GM19395 (cell line): ENCODE measurements at regions not wholly inside any gene's neighbourhood (a gene's known extent, or its start where the extent isn't known, plus 50 kb on each side); places are given as distances from the start of the nearest gene placed in this dataset.

Experiments
- ATAC-seq: cut with Tn5 transposase; IDR thresholded peaks from one replicate; pipeline ENCODE4 v1.9.1; 2021; ENCODE audit warnings: mild to moderate bottlenecking, moderate library complexity; ENCODE audit not compliant: unreplicated experiment

DNA sequence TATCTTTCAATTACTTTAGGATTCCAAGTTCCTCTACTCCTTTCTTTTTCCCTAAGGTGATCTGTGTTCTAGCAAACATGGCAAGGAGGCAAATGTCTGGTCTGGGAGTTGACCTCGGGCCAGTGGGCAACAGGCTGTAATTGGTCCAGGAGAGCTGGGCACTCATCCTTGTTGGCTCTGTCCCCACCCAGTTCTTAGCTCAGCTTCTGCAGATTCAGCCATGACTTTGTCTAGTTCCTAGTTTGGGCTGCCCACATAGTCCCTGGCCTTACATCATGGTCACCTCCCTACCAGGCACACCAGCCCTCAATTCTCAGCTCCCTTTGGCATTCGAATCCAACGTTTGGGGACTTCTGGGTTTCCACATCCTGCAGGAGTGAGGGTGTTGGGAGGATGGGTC is 92.1 kb upstream of the DAP start:
- ATAC-seq, result no peak

DNA sequence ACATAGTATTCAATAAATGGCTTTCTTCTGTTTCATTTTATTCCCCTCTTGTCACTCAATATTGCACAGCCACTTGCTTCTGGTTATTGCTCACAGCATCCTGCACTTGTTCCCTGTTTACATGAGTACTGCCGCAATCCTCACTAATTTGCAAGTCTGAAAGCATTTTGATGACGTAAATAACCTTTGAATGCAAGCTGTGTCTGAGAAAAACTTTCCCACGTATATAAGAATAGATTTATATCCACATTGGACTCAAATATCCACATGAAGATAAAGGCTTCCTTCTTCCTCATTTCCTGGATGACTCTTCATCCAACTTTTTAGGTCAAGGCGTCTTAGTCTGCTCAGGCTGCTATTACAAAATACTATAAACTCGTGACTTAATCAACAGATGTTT is 88.2 kb upstream of the DAP start:
- ATAC-seq, result no peak

DNA sequence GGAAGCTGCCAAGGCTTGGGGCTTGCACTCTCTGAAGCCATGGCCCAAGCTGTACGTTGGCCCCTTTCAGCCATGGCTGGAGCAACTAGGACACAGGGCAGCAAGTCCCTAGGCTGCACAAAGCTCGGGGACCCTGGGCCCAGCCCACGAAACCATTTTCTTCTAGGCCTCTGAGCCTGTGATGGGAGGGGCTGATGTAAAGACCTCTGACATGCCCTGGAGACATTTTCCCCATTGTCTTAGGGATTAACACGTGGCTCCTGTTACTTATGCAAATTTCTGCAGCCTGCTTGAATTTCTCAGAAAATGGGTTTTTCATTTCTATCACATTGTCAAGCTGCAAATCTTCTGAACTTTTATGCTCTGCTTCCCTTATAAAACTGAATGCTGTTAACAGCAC is 83.0 kb upstream of the DAP start:
- no peak for ATAC-seq

DNA sequence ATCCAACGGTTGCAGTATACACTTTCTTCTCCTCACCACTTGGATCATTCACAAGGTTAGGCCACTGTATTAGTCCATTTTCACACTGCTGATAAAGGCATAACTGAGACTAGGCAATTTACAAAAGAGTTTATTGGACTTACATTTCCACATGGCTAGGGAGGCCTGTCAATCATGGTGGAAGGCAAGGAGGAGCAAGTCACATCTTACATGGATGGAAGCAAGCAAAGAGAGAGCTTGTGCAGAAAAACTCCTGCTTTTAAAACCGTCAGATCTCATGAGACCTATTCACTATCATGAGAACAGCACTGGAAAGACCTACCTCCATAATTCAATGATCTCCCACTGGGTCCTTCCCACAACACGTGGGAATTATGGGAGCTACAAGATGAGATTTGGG is 81.8 kb upstream of the DAP start:
- no peak for ATAC-seq

DNA sequence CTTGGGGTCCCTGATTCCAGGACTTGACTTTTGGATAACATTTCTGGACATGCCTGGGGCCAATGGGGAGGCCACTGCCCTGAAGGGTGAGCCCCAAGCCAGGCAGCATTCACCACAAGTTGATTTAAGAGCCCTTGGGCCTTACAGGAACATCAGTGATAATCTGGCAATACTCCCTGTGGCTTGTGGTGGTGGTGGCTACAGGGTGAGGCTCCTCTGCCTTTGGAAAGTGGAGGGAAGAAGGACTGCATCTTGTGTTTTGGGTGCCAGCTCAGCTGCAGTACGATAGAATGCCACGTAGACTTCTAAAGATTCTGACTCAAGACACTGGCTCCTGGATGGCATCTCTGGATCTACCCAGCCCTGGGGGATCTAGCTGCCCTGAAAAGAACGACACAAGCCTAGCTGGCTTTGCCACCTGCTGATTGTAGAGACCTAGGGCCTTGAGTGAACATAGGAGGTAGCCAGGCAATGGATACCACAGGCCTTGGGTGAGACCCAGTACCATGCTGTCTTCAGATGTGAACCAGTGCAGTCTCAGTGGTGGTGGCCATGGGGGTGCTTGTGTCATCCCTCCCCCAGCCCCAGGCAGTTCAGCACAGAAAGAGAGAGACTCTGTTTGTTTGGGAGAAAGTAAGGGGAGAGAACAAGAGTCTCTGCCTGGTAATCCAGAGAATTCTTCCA is 79.0 kb upstream of the DAP start:
- no peak for ATAC-seq

DNA sequence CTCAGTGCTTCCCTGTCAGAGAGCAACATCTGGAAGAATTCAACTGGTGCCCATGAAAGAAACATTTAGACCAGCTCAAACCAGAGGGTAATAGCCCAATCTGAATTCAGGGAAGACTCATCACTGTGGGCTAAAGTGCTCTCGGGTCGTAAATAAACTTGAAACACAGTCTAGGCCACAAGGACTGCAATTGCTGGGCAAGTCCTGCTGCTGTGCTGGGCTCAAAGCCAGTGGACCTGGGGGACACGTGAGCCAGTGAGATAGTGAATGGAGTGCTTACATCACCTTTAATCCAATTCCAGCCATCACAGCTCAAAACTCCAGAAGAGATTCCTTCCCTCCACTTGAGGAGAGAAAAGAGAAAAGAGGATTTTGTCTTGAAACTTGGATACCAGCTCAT is 78.1 kb upstream of the DAP start:
- ATAC-seq, result no peak

DNA sequence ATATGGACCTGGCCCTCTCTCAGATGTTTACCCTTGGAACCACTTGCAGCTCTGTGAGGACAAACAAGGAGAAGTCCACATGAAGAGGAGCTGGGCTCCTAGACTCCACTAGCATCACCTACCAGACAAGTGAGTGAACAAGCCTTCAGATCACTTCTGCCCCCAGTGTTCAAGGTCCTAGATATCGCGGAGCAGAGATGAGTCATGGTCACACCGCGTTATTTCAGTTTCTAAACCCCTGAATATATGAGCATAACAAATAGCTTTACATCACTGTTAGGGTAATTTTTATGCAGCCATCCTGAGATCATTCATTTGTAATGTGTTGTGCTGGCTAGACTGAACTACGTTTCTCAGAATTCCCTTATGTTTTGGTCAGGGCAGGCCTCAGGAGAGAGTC is 77.0 kb upstream of the DAP start:
- ATAC-seq, result peak; percentile 91

DNA sequence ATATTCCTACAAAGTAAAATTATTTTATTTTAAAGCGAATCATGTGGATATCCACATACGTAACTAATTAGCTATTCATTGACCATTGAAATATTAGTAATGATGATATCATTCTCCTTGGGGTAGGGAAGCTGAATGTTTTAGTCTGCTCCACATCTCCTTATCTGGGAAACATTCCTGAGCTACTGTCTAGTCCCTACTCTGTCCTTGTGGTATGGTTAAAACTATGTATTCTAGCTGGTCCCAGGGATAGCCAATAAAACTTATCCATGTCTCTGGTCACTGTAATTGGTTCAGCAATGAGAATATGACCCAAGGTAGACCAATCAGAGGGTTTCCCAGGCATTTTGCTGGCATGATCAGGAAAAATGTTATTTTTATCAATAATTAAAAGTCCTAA is 76.0 kb upstream of the DAP start:
- no peak for ATAC-seq

DNA sequence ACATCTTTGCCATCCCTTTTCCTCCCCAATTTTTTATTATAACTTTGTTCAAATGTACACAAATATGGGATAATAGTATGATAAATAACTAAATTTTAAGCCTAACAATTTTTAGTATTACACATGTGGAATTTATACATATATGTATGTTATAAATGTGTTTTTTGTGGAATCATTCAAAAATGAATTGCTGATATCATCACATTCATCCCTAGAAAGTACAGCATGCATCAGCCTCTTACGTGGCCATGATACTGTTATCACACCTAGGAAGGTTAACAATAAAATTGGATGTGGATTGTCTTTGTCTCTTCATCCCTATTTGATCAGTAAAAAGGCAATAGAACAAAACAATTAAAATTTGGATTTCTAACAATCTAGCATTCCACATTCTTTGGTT is 73.7 kb upstream of the DAP start:
- ATAC-seq, result no peak

DNA sequence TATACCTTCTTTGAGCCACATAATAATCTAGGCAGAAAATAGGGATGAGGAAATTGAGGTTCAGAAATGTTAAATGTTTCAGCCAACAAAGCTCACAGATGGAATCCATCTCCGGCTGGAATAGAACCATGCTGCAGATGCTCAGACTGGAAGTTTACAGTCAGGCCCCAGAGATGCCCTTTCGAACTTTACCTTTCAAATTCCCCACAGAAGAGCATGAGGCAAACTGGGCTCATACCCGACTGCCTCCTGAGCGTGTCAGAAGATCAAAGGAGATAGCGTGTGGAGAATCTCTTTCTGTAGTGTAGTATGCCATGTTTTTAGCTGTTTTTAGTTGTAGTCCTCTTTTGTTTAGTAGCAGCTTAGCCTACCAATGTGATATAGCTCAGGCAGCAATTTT is 72.0 kb upstream of the DAP start:
- ATAC-seq, result no peak

DNA sequence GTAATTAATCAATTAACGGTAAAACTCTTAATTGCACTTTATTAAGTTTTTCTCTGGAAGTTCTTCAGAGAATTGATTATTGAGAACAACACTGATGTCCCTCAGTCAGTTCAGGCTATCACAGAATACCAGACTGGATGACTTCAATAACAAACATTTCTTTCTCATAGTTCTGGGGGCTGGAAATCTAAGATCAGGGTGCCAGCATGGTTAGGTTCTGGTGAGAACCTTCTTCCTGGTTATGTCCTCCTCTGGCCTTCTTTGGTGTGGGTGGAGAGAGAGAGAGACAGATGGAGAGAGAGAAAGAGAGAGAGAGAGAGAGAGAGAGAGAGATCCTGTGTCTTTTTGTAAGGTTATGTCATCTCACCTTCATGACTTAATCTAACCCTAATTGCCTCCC is 71.4 kb upstream of the DAP start:
- ATAC-seq, result no peak

DNA sequence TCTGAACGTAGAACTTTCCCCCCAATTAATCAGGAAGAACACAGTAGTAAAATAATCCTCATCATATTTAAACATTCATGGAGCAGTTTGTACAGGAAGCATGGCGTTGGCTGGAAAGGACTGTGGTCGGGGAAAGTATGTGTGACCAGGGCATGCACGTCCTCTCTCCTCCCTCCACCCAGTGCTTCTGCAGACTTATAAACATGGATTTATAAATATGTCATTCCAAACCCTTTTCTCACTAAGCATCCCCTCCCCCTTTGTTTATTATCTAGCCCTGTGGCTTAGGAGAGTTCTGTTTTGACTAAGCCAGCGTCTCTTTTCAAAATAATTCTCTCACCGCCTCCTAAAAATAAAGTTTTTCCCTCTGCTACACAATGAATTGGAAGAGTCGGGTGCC is 70.4 kb upstream of the DAP start:
- ATAC-seq, result no peak

DNA sequence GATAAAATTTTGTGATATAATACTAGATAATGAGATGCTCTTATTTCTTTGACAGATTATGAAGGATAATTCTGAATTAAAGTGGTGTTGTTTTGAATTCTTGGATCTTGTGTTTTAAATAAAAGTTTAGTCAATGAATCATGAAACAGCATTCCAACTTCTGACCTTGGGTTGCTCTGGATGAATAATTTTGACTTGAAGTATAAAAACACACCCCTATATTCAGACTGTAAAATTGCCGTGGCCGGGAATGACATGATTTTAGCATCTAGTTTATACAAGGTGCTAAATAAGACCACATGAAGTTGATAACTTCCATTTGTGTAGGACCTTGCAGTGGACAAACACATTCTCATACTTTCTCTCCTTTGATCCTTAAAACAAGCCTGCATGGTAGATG is 67.2 kb upstream of the DAP start:
- ATAC-seq, result no peak

DNA sequence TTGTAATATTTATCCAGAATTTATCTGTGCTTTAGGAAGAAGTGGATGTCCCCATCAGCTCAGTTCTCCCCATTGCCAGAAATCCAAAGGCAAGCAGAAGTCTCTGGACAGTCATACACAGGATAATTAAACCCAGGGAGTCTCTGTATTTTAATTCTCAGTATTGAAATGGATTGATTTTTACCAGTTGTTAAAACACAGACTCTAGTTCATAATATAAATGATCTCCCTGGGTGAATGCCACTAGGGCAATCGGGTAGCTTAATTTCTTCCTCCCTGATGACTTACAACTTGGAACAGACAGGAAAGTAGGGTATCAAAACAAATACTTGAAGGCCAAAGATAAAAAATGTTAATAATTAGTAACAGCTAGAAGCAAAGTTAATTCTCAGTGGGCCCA is 66.5 kb upstream of the DAP start:
- no peak for ATAC-seq

DNA sequence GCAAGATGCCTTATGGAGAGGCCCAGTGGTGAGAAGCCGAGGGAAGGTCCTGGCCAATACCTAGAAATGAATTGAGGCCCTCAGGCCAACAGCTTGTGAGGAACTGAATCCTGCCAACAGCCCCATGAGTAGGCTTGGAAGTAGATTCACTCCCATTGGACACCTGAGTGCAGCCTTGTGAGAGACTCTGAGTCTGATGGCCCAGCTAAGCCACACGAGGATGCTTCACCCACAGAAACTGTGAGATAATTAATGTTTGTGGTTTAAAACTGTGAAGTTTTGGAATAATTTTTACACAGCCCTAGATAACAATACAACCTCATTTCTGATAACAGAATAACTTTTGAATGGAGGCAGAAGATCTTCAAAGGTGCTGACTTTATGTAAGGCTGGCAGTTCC is 65.9 kb upstream of the DAP start:
- no peak for ATAC-seq

DNA sequence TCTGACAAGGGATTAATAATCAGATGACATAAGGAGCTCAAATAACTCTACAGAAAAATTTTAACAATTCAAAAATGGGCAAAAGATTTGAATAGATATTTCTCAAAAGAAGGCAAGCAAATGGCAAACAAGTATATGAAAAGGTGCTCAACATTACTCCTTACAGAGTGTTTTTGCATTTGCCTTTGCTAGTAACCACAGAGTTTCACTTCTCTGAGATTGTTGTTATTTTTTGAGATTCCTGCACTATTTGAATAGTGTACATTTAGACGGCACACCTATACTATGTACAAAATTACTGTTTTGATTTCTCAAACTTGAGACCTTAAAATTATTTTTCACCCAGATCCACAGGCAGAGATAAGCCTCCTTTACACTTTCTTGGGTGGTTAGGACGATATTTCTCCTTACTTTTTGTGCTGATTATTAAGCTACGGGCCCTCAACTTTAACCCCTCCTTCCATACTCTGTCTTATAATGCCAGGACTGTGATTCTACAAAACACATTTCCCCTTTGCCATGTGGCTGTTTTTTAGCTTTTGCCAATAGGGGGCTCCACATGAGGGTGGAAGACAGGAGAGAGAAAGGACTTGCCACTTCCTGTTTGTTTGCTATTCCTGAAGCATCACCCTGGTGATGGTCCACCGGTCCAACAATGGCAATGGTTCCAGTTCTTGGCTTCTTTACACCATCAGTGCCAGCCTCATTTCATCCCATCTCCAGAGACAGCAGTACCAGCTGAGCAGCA is 65.0 kb upstream of the DAP start:
- ATAC-seq, result peak; percentile 95

DNA sequence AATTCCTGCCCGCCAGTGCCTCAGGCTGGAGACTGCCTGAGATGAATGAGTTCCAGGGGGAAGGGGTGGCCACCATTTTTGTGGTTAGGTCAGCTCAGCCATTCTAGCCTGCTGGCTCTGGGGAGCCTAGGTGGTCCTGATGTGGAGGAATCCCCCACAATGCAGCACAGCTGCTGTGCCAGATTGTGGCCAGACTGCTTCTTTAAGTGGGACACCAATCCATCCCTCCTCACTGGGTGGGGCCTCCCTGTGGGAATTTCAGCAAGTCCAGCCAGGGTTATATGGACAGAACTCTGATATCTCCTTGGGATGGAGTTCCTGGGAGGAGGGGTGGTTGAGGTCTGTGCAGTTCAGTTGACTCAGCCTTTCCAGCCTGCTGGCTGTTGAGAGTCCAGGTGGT is 51.2 kb upstream of the DAP start:
- ATAC-seq, result no peak
